ENCODE measurements at regions not wholly inside any gene's neighbourhood (a gene's known extent, or its start where the extent isn't known, plus 50 kb on each side); places are given as distances from the start of the nearest gene placed in this dataset.
"Not testable (repeated sequence)": the region's sequence is repeated elsewhere in the genome, so short reads cannot be mapped to it uniquely, and the experiment has no call there.

- not testable (repeated sequence) for TF ChIP-seq CTCF, POLR2A (IDR thresholded peaks at IDR 0.05)
Observed at GRCh38 chr17:16856171-16856570, 115.7 kb downstream of the TNFRSF13B start.
